Fibroblast of lung (primary cell): ENCODE measurements at regions not wholly inside any gene's neighbourhood (a gene's known extent, or its start where the extent isn't known, plus 50 kb on each side); places are given as distances from the start of the nearest gene placed in this dataset.

ENCODE experiments used
- EZH2 ChIP-seq: IDR thresholded peaks from 2 replicates; pipeline ENCODE4 v1.5.1; 2012; ENCODE audit warnings: low read length, control low read depth, mild to moderate bottlenecking; ENCODE audit errors: missing control alignments
- TF ChIP-seq, protein P1 (sequence below), 2 donors: IDR thresholded peaks in 1 of 2; conservative IDR thresholded peaks in 1 of 2; 1 replicate in 1 of 2; 2 replicates in 1 of 2; pipeline ENCODE4 v1.5.1; 2011 to 2012; ENCODE audit warnings: low read length in 2 of 2, control low read depth in 1 of 2, inconsistent platforms in 1 of 2, low read depth in 1 of 2, mild to moderate bottlenecking in 1 of 2

DNA sequence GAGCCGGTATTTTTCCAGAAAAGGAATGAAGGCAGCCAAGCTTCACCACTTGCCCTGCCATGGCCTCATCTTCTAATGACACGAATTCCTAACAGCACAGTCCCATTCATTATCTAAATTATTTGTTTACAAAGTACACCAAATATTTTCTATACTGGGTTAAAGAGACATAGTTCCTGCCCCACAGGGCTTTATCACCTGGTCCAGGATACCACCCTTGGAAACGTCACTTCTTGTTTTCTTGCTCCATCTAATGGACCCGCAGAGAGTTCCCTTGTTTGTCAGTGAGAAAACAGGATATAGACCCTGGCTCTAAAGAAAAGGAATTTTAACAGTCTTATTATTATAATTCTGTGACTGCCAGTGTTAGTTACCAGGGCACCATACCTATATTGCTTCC lies 1165.4 kb downstream of the GATA3 start:
- TF ChIP-seq, protein P1, sequence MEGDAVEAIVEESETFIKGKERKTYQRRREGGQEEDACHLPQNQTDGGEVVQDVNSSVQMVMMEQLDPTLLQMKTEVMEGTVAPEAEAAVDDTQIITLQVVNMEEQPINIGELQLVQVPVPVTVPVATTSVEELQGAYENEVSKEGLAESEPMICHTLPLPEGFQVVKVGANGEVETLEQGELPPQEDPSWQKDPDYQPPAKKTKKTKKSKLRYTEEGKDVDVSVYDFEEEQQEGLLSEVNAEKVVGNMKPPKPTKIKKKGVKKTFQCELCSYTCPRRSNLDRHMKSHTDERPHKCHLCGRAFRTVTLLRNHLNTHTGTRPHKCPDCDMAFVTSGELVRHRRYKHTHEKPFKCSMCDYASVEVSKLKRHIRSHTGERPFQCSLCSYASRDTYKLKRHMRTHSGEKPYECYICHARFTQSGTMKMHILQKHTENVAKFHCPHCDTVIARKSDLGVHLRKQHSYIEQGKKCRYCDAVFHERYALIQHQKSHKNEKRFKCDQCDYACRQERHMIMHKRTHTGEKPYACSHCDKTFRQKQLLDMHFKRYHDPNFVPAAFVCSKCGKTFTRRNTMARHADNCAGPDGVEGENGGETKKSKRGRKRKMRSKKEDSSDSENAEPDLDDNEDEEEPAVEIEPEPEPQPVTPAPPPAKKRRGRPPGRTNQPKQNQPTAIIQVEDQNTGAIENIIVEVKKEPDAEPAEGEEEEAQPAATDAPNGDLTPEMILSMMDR (conservative IDR thresholded peaks at IDR 0.05 in 1 of 2, IDR thresholded peaks at IDR 0.05 in 1 of 2; ENCODE audit: low read depth in 1 of 2, low read length in 2 of 2), result no peak
- TF ChIP-seq EZH2, result no peak
